GM12878 (cell line): ENCODE measurements at regions not wholly inside any gene's neighbourhood (a gene's known extent, or its start where the extent isn't known, plus 50 kb on each side); places are given as distances from the start of the nearest gene placed in this dataset.

Experiments used
- ATAC-seq: fragments of 200-7000 bp; cut with Tn5 transposase; 3 replicates; pipeline ENCODE4 v1.9.1; 2020; ENCODE audit warnings: mild to moderate bottlenecking, moderate library complexity
- BruUV-seq: library from RNA; stranded (reverse); fragments of 400-500 nt; replicated peaks from 2 replicates; lab custom pipeline; 2021; lab: Mats Ljungman, UMichigan
- CTCF ChIA-PET: fragments of 300-600 bp; sonication (Branson Sonifier 250); formaldehyde crosslinking; extraction: SDS; loops from one replicate; lab custom pipeline; 2021; ENCODE audit warnings: inconsistent platforms; lab: Yijun Ruan, JAX
- POLR2A ChIA-PET: fragments of 350-600 bp; formaldehyde crosslinking; extraction: SDS; loops from one replicate; lab custom pipeline; 2021; ENCODE audit warnings: inconsistent platforms; lab: Charles Lee
- RAD21 ChIA-PET: fragments of 300-600 bp; sonication (Branson Sonifier 250); formaldehyde crosslinking; loops from one replicate; lab custom pipeline; 2023; ENCODE audit warnings: antibody characterized with exemption; ENCODE audit not compliant: unreplicated experiment; lab: Charles Lee
- SMC1A ChIA-PET: fragments of 300-600 bp; sonication (Branson Sonifier 250); formaldehyde crosslinking; loops from one replicate; lab custom pipeline; 2023; ENCODE audit not compliant: unreplicated experiment, uncharacterized antibody; lab: Charles Lee
- DNase-seq: peaks from one replicate; pipeline ENCODE4 v3.0.0-alpha.2; 2011; ENCODE audit warnings: low read depth, low spot score
- FAIRE-seq: peaks from 3 replicates; lab custom pipeline; 2011; peaks lifted over from hg19 to GRCh38; lab: Jason Lieb, UNC
- H2AFZ ChIP-seq: 2 replicates; pipeline ENCODE4 v1.6.0; 2011; ENCODE audit warnings: low read depth, low read length, control low read depth; ENCODE audit not compliant: control insufficient read depth
- H3K27ac ChIP-seq: 2 replicates; pipeline ENCODE4 v1.5.1; 2011; ENCODE audit warnings: control low read depth; ENCODE audit not compliant: control insufficient read depth, insufficient read depth
- H3K27me3 ChIP-seq, 2 experiments: replicated peaks in 1 of 2; 2 replicates each; pipeline versions ENCODE4 v1.6.0 to v1.6.1; 2011; ENCODE audit warnings: low read length in 1 of 2; ENCODE audit not compliant: control insufficient read depth in 2 of 2, insufficient read depth in 2 of 2
- H3K36me3 ChIP-seq, 2 experiments: 2 replicates each; pipeline ENCODE4 v1.5.1; 2011; ENCODE audit warnings: low read length in 1 of 2; ENCODE audit not compliant: control insufficient read depth in 2 of 2, insufficient read depth in 2 of 2
- H3K4me1 ChIP-seq: 2 replicates; pipeline ENCODE4 v1.6.1; 2011; ENCODE audit warnings: mild to moderate bottlenecking, low read length, moderate library complexity, mixed read lengths; ENCODE audit not compliant: control insufficient read depth, insufficient read depth
- H3K4me2 ChIP-seq: 2 replicates; pipeline ENCODE4 v1.6.0; 2011; ENCODE audit warnings: control low read depth; ENCODE audit not compliant: control insufficient read depth, insufficient read depth
- H3K4me3 ChIP-seq: fragments of 200-600 bp; sonication (generic); 2 replicates; pipeline ENCODE4 v1.5.1; 2016
- H3K79me2 ChIP-seq: 2 replicates; pipeline ENCODE4 v1.6.0; 2011; ENCODE audit warnings: low read length; ENCODE audit not compliant: control insufficient read depth, insufficient read depth
- H3K9ac ChIP-seq: 2 replicates; pipeline ENCODE4 v1.8.0; 2011; ENCODE audit warnings: low read length, control low read depth, mixed read lengths; ENCODE audit not compliant: control insufficient read depth, insufficient read depth
- H3K9me3 ChIP-seq: replicated peaks from 3 replicates; pipeline ENCODE4 v1.5.1; 2011; ENCODE audit warnings: mild to moderate bottlenecking, low read length; ENCODE audit not compliant: control insufficient read depth, insufficient read depth
- H4K20me1 ChIP-seq: 2 replicates; pipeline ENCODE4 v1.6.0; 2011; ENCODE audit not compliant: control insufficient read depth, insufficient read depth
- BMI1 ChIP-seq: fragments of 450-650 bp; IDR thresholded peaks from 2 replicates; pipeline ENCODE4 v1.6.1; 2016; ENCODE audit warnings: mild to moderate bottlenecking, moderate library complexity, borderline replicate concordance
- RFX5 ChIP-seq: IDR thresholded peaks from 2 replicates; pipeline ENCODE4 v1.6.1; 2011; ENCODE audit warnings: low read depth, low read length, improper control_type of control experiment
- SREBF2 ChIP-seq: IDR thresholded peaks from 2 replicates; pipeline ENCODE4 v1.6.1; 2012; ENCODE audit warnings: mild to moderate bottlenecking, low read length
- WGBS: methylation state at CpG from one replicate; pipeline ENCODE4 v1.1.6; 2016; ENCODE audit warnings: low lambda C conversion rate; ENCODE audit not compliant: insufficient replicate concordance, insufficient coverage; ENCODE audit errors: missing lambda C conversion rate; 5-methylcytosine and 5-hydroxymethylcytosine counted together
- in situ Hi-C: fragments of 300-500 bp; cut with MboI; formaldehyde crosslinking; loops from 9 replicates; pipeline ENCODE4 v1.14.3; 2018; ENCODE audit warnings: mixed read lengths
- intact Hi-C: fragments of 100-400 bp; cut with micrococcal nuclease; formaldehyde crosslinking; loops from one replicate; pipeline ENCODE4 v1.14.2; 2022; ENCODE audit not compliant: unreplicated experiment
- TF ChIP-seq, protein P1 (sequence below): IDR thresholded peaks from 2 replicates; pipeline ENCODE4 v1.6.1; 2012; ENCODE audit warnings: improper control_type of control experiment, low read depth, low read length; ENCODE audit not compliant: insufficient replicate concordance
- TF ChIP-seq, protein P2 (sequence below): IDR thresholded peaks from 2 replicates; pipeline ENCODE4 v1.6.1; 2012; ENCODE audit warnings: mild to moderate bottlenecking, low read depth, low read length
- TF ChIP-seq, protein P3 (sequence below): fragments of 450-650 bp; IDR thresholded peaks from 2 replicates; pipeline ENCODE4 v1.6.1; 2016; ENCODE audit warnings: mild to moderate bottlenecking, moderate library complexity, borderline replicate concordance
- TF ChIP-seq, protein P4 (sequence below): fragments of 450-650 bp; IDR thresholded peaks from 2 replicates; pipeline ENCODE4 v1.6.1; 2017; ENCODE audit warnings: antibody characterized with exemption, mild to moderate bottlenecking, moderate library complexity

DNA sequence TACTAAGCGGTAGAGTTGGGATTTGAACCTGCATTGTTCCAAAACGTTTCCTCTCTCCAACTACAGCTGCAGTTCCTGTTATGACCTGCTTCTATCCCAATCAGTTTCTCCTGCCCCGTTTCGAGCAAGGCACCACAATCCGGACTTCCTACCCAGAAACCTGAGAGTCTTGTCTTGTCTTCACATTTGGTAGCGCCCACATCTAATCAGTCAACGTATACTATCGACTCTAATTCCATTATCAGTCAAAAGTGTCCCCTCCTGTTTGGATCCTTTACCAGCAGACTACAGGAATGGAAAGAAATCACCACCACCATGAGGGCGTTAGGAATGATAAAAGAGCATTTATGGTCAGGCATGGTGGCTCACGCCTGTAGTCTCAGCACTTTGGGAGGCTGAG, 124.6 kb downstream of the AXIN2 start:
- TF ChIP-seq, protein P1, sequence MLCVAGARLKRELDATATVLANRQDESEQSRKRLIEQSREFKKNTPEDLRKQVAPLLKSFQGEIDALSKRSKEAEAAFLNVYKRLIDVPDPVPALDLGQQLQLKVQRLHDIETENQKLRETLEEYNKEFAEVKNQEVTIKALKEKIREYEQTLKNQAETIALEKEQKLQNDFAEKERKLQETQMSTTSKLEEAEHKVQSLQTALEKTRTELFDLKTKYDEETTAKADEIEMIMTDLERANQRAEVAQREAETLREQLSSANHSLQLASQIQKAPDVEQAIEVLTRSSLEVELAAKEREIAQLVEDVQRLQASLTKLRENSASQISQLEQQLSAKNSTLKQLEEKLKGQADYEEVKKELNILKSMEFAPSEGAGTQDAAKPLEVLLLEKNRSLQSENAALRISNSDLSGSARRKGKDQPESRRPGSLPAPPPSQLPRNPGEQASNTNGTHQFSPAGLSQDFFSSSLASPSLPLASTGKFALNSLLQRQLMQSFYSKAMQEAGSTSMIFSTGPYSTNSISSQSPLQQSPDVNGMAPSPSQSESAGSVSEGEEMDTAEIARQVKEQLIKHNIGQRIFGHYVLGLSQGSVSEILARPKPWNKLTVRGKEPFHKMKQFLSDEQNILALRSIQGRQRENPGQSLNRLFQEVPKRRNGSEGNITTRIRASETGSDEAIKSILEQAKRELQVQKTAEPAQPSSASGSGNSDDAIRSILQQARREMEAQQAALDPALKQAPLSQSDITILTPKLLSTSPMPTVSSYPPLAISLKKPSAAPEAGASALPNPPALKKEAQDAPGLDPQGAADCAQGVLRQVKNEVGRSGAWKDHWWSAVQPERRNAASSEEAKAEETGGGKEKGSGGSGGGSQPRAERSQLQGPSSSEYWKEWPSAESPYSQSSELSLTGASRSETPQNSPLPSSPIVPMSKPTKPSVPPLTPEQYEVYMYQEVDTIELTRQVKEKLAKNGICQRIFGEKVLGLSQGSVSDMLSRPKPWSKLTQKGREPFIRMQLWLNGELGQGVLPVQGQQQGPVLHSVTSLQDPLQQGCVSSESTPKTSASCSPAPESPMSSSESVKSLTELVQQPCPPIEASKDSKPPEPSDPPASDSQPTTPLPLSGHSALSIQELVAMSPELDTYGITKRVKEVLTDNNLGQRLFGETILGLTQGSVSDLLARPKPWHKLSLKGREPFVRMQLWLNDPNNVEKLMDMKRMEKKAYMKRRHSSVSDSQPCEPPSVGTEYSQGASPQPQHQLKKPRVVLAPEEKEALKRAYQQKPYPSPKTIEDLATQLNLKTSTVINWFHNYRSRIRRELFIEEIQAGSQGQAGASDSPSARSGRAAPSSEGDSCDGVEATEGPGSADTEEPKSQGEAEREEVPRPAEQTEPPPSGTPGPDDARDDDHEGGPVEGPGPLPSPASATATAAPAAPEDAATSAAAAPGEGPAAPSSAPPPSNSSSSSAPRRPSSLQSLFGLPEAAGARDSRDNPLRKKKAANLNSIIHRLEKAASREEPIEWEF: no peak
- no peak for TF ChIP-seq SREBF2
- TF ChIP-seq, protein P2, sequence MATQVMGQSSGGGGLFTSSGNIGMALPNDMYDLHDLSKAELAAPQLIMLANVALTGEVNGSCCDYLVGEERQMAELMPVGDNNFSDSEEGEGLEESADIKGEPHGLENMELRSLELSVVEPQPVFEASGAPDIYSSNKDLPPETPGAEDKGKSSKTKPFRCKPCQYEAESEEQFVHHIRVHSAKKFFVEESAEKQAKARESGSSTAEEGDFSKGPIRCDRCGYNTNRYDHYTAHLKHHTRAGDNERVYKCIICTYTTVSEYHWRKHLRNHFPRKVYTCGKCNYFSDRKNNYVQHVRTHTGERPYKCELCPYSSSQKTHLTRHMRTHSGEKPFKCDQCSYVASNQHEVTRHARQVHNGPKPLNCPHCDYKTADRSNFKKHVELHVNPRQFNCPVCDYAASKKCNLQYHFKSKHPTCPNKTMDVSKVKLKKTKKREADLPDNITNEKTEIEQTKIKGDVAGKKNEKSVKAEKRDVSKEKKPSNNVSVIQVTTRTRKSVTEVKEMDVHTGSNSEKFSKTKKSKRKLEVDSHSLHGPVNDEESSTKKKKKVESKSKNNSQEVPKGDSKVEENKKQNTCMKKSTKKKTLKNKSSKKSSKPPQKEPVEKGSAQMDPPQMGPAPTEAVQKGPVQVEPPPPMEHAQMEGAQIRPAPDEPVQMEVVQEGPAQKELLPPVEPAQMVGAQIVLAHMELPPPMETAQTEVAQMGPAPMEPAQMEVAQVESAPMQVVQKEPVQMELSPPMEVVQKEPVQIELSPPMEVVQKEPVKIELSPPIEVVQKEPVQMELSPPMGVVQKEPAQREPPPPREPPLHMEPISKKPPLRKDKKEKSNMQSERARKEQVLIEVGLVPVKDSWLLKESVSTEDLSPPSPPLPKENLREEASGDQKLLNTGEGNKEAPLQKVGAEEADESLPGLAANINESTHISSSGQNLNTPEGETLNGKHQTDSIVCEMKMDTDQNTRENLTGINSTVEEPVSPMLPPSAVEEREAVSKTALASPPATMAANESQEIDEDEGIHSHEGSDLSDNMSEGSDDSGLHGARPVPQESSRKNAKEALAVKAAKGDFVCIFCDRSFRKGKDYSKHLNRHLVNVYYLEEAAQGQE: no peak
- TF ChIP-seq, protein P3, sequence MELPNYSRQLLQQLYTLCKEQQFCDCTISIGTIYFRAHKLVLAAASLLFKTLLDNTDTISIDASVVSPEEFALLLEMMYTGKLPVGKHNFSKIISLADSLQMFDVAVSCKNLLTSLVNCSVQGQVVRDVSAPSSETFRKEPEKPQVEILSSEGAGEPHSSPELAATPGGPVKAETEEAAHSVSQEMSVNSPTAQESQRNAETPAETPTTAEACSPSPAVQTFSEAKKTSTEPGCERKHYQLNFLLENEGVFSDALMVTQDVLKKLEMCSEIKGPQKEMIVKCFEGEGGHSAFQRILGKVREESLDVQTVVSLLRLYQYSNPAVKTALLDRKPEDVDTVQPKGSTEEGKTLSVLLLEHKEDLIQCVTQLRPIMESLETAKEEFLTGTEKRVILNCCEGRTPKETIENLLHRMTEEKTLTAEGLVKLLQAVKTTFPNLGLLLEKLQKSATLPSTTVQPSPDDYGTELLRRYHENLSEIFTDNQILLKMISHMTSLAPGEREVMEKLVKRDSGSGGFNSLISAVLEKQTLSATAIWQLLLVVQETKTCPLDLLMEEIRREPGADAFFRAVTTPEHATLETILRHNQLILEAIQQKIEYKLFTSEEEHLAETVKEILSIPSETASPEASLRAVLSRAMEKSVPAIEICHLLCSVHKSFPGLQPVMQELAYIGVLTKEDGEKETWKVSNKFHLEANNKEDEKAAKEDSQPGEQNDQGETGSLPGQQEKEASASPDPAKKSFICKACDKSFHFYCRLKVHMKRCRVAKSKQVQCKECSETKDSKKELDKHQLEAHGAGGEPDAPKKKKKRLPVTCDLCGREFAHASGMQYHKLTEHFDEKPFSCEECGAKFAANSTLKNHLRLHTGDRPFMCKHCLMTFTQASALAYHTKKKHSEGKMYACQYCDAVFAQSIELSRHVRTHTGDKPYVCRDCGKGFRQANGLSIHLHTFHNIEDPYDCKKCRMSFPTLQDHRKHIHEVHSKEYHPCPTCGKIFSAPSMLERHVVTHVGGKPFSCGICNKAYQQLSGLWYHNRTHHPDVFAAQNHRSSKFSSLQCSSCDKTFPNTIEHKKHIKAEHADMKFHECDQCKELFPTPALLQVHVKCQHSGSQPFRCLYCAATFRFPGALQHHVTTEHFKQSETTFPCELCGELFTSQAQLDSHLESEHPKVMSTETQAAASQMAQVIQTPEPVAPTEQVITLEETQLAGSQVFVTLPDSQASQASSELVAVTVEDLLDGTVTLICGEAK: no peak
- TF ChIP-seq, protein P4, sequence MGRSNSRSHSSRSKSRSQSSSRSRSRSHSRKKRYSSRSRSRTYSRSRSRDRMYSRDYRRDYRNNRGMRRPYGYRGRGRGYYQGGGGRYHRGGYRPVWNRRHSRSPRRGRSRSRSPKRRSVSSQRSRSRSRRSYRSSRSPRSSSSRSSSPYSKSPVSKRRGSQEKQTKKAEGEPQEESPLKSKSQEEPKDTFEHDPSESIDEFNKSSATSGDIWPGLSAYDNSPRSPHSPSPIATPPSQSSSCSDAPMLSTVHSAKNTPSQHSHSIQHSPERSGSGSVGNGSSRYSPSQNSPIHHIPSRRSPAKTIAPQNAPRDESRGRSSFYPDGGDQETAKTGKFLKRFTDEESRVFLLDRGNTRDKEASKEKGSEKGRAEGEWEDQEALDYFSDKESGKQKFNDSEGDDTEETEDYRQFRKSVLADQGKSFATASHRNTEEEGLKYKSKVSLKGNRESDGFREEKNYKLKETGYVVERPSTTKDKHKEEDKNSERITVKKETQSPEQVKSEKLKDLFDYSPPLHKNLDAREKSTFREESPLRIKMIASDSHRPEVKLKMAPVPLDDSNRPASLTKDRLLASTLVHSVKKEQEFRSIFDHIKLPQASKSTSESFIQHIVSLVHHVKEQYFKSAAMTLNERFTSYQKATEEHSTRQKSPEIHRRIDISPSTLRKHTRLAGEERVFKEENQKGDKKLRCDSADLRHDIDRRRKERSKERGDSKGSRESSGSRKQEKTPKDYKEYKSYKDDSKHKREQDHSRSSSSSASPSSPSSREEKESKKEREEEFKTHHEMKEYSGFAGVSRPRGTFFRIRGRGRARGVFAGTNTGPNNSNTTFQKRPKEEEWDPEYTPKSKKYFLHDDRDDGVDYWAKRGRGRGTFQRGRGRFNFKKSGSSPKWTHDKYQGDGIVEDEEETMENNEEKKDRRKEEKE: no peak
- no peak for TF ChIP-seq BMI1
- no peak for TF ChIP-seq RFX5
- TF ChIP-seq, all 136 proteins: peak for 0
- H3K27me3 ChIP-seq: peaks cover 0 to 2% of the 10 kb centered on the region in 2 experiments; a peak in 1 of 4 replicates
- no peaks in the 10 kb centered on the region for H4K20me1 ChIP-seq
- no peak overlapping the region for H3K9ac ChIP-seq
- H3K9me3 ChIP-seq: no peaks in the 10 kb centered on the region; the same call in 2 of the 3 replicates
- ATAC-seq: no peak
- no peak for DNase-seq
- no peak overlapping the region for H2AFZ ChIP-seq
- no peaks in the 10 kb centered on the region for H3K4me1 ChIP-seq
- WGBS: 26% methylated on average over 10 of the region's 10 CpGs
- in situ Hi-C loops: no loop called here
- SMC1A ChIA-PET: no interaction called here
- no peak overlapping the region for H3K4me3 ChIP-seq
- FAIRE-seq: no peak
- POLR2A ChIA-PET: interaction anchor here (0.6 kb wide), 1 partner anchor 24 kb away, joined by 5 read pairs; no protein-coding TSS in a partner anchor
- RAD21 ChIA-PET: no interaction called here
- no peak overlapping the region for H3K4me2 ChIP-seq
- CTCF ChIA-PET: no interaction called here
- no peak overlapping the region for H3K27ac ChIP-seq
- no peaks in the 10 kb centered on the region for H3K79me2 ChIP-seq
- H3K36me3 ChIP-seq: no peaks in the 10 kb centered on the region
- no TSS peak for BruUV-seq
- intact Hi-C loops: no loop called here
